A549 (cell line): ENCODE measurements at regions not wholly inside any gene's neighbourhood (a gene's known extent, or its start where the extent isn't known, plus 50 kb on each side); places are given as distances from the start of the nearest gene placed in this dataset.
"Not testable (repeated sequence)": the region's sequence is repeated elsewhere in the genome, so short reads cannot be mapped to it uniquely, and the experiment has no call there.

Source experiments
- ATAC-seq, 2 experiments: fragments of 200-7000 bp in 1 of 2; fragments of >200 bp in 1 of 2; cut with Nextera tagmentation in 1 of 2; cut with Tn5 transposase in 1 of 2; 3 replicates each; pipeline versions ENCODE4 v1.8.0 to v1.9.1; 2018 to 2020; ENCODE audit warnings: mild to moderate bottlenecking in 1 of 2, moderate library complexity in 1 of 2
- CTCF ChIA-PET: fragments of 300-600 bp; sonication (Branson Sonifier 250); formaldehyde crosslinking; extraction: SDS; loops from one replicate; lab custom pipeline; 2021; ENCODE audit warnings: antibody characterized with exemption, inconsistent platforms; lab: Yijun Ruan, JAX
- POLR2A ChIA-PET: fragments of 350-600 bp; formaldehyde crosslinking; extraction: SDS; loops from one replicate; lab custom pipeline; 2021; ENCODE audit warnings: antibody characterized with exemption, inconsistent platforms; lab: Yijun Ruan, JAX
- DNase-seq, 2 experiments: peaks; one replicate each; pipeline versions ENCODE4 v3.0.0 to v3.0.0-alpha.2; 2011 to 2016; ENCODE audit warnings: low read depth in 1 of 2, low spot score in 1 of 2
- FAIRE-seq: peaks from 2 replicates; lab custom pipeline; 2011; peaks lifted over from hg19 to GRCh38; lab: Jason Lieb, UNC
- H3K27ac ChIP-seq, 2 experiments: fragments of >200 bp; sonication (Bioruptor Twin); formaldehyde crosslinking; 3 replicates each; pipeline ENCODE4 v1.5.1; 2016 to 2017
- H3K4me1 ChIP-seq: fragments of >200 bp; sonication (Bioruptor Twin); formaldehyde crosslinking; 3 replicates; pipeline ENCODE4 v1.6.1; 2016
- H3K4me2 ChIP-seq: fragments of >200 bp; sonication (Bioruptor Twin); formaldehyde crosslinking; 3 replicates; pipeline ENCODE4 v1.6.1; 2016
- H3K4me3 ChIP-seq: fragments of >200 bp; sonication (Bioruptor Twin); formaldehyde crosslinking; 3 replicates; pipeline ENCODE4 v1.5.1; 2016
- H3K9me3 ChIP-seq: fragments of >200 bp; sonication (Bioruptor Twin); formaldehyde crosslinking; 3 replicates; pipeline ENCODE4 v1.6.1; 2016
- CBX2 ChIP-seq: fragments of 200-600 bp; sonication (generic); IDR thresholded peaks from 2 replicates; pipeline ENCODE4 v1.6.1; 2016; ENCODE audit warnings: low read depth, mild to moderate bottlenecking, borderline replicate concordance
- CBX8 ChIP-seq: fragments of 200-600 bp; sonication (generic); IDR thresholded peaks from 2 replicates; pipeline ENCODE4 v1.6.1; 2016
- CEBPB ChIP-seq, 2 experiments: fragments of >200 bp in 1 of 2; sonication (Bioruptor Twin) in 1 of 2; formaldehyde crosslinking in 1 of 2; IDR thresholded peaks; 2 replicates each; pipeline ENCODE4 v1.6.1; 2012 to 2016
- EHMT2 ChIP-seq: fragments of 200-600 bp; sonication (generic); IDR thresholded peaks from 2 replicates; pipeline ENCODE4 v1.6.1; 2016; ENCODE audit warnings: antibody characterized with exemption, low read depth, mild to moderate bottlenecking, moderate library complexity
- ESRRA ChIP-seq: fragments of 150-350 bp; IDR thresholded peaks from 2 replicates; pipeline ENCODE4 v1.6.1; 2014; ENCODE audit warnings: mild to moderate bottlenecking, low read length, borderline replicate concordance
- FOXS1 ChIP-seq: fragments of 250-450 bp; sonication (Bioruptor Pico); IDR thresholded peaks from 2 replicates; pipeline ENCODE4 v1.5.0; 2020; ENCODE audit warnings: mild to moderate bottlenecking, moderate library complexity
- GATA3 ChIP-seq: IDR thresholded peaks from 2 replicates; pipeline ENCODE4 v1.6.1; 2012; ENCODE audit warnings: borderline replicate concordance
- HEYL ChIP-seq: fragments of 250-450 bp; sonication (Bioruptor Pico); IDR thresholded peaks from 2 replicates; pipeline ENCODE4 v1.8.0; 2021; ENCODE audit warnings: mild to moderate bottlenecking, moderate library complexity
- HOXB13 ChIP-seq: fragments of 250-450 bp; sonication (Bioruptor Pico); IDR thresholded peaks from 2 replicates; pipeline ENCODE4 v1.5.0; 2020; ENCODE audit warnings: low read depth, mild to moderate bottlenecking, moderate library complexity
- JUN ChIP-seq, 2 experiments: fragments of >200 bp; sonication (Bioruptor Twin); formaldehyde crosslinking; IDR thresholded peaks; 2 replicates in 1 of 2; 3 replicates in 1 of 2; pipeline ENCODE4 v1.6.1; 2016 to 2017
- NFE2L2 ChIP-seq: fragments of 150-350 bp; conservative IDR thresholded peaks from 2 replicates; pipeline ENCODE4 v1.6.1; 2014; ENCODE audit warnings: low read length
- POLR2A ChIP-seq: IDR thresholded peaks from 2 replicates; pipeline ENCODE4 v1.6.1; 2012; ENCODE audit warnings: mild to moderate bottlenecking, low read length
- POLR2AphosphoS2 ChIP-seq: conservative IDR thresholded peaks from 2 replicates; pipeline ENCODE4 v1.6.1; 2012; ENCODE audit warnings: low read length, improper control_type of control experiment, inconsistent platforms
- RARB ChIP-seq: fragments of 250-450 bp; sonication (Bioruptor Pico); IDR thresholded peaks from 2 replicates; pipeline ENCODE4 v1.8.0; 2021; ENCODE audit warnings: mild to moderate bottlenecking, moderate library complexity
- RCOR1 ChIP-seq: fragments of 150-350 bp; IDR thresholded peaks from 2 replicates; pipeline ENCODE4 v1.6.1; 2014; ENCODE audit warnings: antibody characterized with exemption, low read length, low read depth
- SREBF2 ChIP-seq: fragments of 450-650 bp; IDR thresholded peaks from 2 replicates; pipeline ENCODE4 v1.6.1; 2014; ENCODE audit warnings: mild to moderate bottlenecking, moderate library complexity
- TFCP2L1 ChIP-seq: fragments of 250-450 bp; sonication (Bioruptor Pico); IDR thresholded peaks from 2 replicates; pipeline ENCODE4 v1.5.0; 2021; ENCODE audit warnings: mild to moderate bottlenecking
- ZFP36 ChIP-seq: fragments of 450-650 bp; IDR thresholded peaks from 2 replicates; pipeline ENCODE4 v1.6.1; 2014; ENCODE audit warnings: borderline replicate concordance; ENCODE audit not compliant: partially characterized antibody
- WGBS: methylation state at CpG from one replicate; pipeline ENCODE4 v1.1.6; 2017; ENCODE audit errors: missing lambda C conversion rate; 5-methylcytosine and 5-hydroxymethylcytosine counted together
- TF ChIP-seq, protein P1 (sequence below): IDR thresholded peaks from 2 replicates; pipeline ENCODE4 v1.6.1; 2012
- TF ChIP-seq, protein P2 (sequence below): IDR thresholded peaks from 2 replicates; pipeline ENCODE4 v1.6.1; 2012; ENCODE audit warnings: low read depth, borderline replicate concordance
- TF ChIP-seq, protein P3 (sequence below): fragments of >200 bp; sonication (Bioruptor Twin); formaldehyde crosslinking; IDR thresholded peaks from 3 replicates; pipeline ENCODE4 v1.6.1; 2016
- TF ChIP-seq, protein P4 (sequence below): IDR thresholded peaks from 2 replicates; pipeline ENCODE4 v1.6.1; 2012

DNA sequence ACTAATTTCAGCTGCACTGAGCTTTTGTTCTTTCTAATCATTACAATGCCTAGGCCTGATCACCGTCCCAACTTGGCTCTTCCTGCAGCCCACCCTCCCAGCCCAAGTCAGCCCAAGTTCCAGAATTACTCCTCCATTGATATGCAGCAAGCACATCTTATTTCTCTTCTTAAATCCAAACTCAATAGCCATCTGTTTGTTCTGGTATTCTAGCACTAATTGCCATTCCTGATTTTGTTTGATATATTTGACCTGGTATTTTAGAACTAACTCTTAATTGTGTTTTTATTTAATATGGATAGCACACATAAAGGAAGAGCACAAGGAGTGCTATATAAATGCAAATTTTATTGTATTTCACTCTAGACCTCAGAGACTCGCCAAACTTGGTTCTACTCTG, 241.2 kb downstream of the SKIDA1 start:
- H3K4me3 ChIP-seq: no peak overlapping the region
- 91% methylated on average over 2 of the region's 2 CpGs for WGBS
- no peak for FAIRE-seq
- H3K27ac ChIP-seq: peak overlapping the region; percentile 71 to 85
- H3K4me2 ChIP-seq: peak overlapping the region; percentile 49; the same call in 2 of the 3 replicates
- ChIA-PET CTCF (interaction anchor here (2.5 kb wide), 1 partner anchor 8 kb away, joined by 10 read pairs; no protein-coding TSS in a partner anchor), POLR2A (no interaction called here)
- no peak for DNase-seq
- ATAC-seq: no peak
- H3K9me3 ChIP-seq: no peaks in the 10 kb centered on the region
- H3K4me1 ChIP-seq: peaks cover 69% of the 10 kb centered on the region
- no peak for TF ChIP-seq FOXS1 (CRISPR knock-in tag)
- TF ChIP-seq POLR2AphosphoS2: no peak
- TF ChIP-seq POLR2A: no peak
- no peak for TF ChIP-seq SREBF2
- TF ChIP-seq CBX8: no peak
- TF ChIP-seq RARB: no peak
- no peak for TF ChIP-seq CBX2
- TF ChIP-seq TFCP2L1: no peak
- TF ChIP-seq EHMT2: no peak
- no peak for TF ChIP-seq HOXB13 (CRISPR knock-in tag)
- no peak for TF ChIP-seq NFE2L2
- no peak for TF ChIP-seq ZFP36
- no peak for TF ChIP-seq ESRRA
- no peak for TF ChIP-seq HEYL
- TF ChIP-seq, protein P1, sequence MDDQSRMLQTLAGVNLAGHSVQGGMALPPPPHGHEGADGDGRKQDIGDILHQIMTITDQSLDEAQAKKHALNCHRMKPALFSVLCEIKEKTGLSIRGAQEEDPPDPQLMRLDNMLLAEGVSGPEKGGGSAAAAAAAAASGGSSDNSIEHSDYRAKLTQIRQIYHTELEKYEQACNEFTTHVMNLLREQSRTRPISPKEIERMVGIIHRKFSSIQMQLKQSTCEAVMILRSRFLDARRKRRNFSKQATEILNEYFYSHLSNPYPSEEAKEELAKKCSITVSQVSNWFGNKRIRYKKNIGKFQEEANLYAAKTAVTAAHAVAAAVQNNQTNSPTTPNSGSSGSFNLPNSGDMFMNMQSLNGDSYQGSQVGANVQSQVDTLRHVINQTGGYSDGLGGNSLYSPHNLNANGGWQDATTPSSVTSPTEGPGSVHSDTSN: no peak
- no peak for TF ChIP-seq RCOR1

DNA sequence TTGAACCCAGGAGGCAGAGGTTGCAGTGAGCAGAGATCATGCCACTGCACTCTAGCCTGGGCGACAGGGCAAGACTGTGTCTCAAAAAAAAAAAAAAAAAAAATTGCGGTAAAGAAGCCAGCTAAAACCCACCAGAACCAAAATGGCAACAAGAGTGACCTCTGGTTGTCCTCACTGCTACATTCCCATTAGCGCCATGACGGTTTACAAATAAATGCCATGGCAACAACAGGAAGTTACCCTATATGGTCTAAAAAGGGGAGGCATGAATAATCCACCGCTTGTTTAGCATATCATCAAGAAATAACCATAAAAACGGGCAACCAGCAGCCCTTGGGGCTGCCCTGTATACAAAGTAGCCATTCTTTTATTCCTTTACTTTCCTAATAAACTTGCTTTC, 242.4 kb downstream of the SKIDA1 start:
- ATAC-seq, POLR2A ChIA-PET, H3K4me2 ChIP-seq, FAIRE-seq, DNase-seq, H3K9me3 ChIP-seq, H3K4me3 ChIP-seq: not testable (repeated sequence)
- peak overlapping the region; percentile 74 to 85 for H3K27ac ChIP-seq
- WGBS: 88% methylated on average over 6 of the region's 6 CpGs
- CTCF ChIA-PET: interaction anchor here (1.1 to 8.3 kb wide), 3 partner anchors 10 to 210 kb away, joined by 3 to 97 read pairs (median 10); no protein-coding TSS in a partner anchor
- peaks cover 78% of the 10 kb centered on the region for H3K4me1 ChIP-seq

DNA sequence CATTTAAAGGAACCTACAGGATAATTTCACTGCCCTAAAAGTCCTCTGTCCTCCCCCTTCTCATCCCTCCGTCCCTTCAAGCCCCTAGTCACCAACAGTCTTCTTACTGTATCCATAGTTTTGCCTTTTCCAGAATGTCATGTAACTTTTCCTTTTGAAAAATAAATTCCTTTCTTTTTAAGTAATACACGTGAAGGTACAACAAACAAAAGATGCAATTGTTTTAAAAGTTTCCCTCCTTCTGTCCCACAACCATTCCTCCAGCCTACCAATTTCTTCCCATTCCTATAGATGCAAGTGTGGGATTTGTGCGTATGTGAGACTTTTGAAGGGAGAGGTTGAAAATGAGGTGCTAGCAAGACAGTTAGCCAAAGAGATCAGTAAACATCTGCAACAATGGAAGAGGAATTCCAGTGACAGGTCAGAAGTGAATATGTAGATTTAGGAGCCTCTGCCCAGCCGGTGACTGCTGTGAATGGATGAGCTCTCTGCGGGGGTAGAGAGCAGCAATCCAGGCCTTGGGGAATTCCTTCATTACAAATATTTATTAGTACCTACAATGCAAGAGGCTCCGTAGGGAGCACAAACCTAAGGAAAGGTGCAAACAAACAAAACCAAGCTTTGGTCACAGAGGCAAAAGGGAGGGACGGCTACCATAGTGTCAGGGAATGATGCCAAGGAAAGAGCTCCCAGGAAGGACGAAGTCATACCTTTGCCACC, 243.6 kb downstream of the SKIDA1 start:
- DNase-seq: peak in 1 of 2 experiments; percentile 85
- H3K4me2 ChIP-seq: peak overlapping the region; percentile 67
- 11% methylated on average over 8 of the region's 8 CpGs for WGBS
- peak overlapping the region; percentile 74 to 85 for H3K27ac ChIP-seq
- H3K9me3 ChIP-seq: no peaks in the 10 kb centered on the region
- no peak overlapping the region for H3K4me3 ChIP-seq
- TF ChIP-seq CEBPB (IDR thresholded peaks at IDR 0.05) (peak in 1 of 2 experiments; percentile 61; a peak in 1 of 4 replicates), RARB (no peak), GATA3 (peak; percentile 75; the same call in 1 of the 2 replicates), JUN (IDR thresholded peaks at IDR 0.05) (0 out of 5 replicates have a peak, but pooled peaks of 1 of the 2 experiments have one; percentile 39)
- TF ChIP-seq, protein P1: 0 out of 2 replicates have a peak, but pooled peaks have one; percentile 44
- TF ChIP-seq, protein P2, sequence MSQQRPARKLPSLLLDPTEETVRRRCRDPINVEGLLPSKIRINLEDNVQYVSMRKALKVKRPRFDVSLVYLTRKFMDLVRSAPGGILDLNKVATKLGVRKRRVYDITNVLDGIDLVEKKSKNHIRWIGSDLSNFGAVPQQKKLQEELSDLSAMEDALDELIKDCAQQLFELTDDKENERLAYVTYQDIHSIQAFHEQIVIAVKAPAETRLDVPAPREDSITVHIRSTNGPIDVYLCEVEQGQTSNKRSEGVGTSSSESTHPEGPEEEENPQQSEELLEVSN: peak; percentile 71
- TF ChIP-seq, protein P3, sequence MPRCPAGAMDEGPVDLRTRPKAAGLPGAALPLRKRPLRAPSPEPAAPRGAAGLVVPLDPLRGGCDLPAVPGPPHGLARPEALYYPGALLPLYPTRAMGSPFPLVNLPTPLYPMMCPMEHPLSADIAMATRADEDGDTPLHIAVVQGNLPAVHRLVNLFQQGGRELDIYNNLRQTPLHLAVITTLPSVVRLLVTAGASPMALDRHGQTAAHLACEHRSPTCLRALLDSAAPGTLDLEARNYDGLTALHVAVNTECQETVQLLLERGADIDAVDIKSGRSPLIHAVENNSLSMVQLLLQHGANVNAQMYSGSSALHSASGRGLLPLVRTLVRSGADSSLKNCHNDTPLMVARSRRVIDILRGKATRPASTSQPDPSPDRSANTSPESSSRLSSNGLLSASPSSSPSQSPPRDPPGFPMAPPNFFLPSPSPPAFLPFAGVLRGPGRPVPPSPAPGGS: no peak
- TF ChIP-seq, protein P4, sequence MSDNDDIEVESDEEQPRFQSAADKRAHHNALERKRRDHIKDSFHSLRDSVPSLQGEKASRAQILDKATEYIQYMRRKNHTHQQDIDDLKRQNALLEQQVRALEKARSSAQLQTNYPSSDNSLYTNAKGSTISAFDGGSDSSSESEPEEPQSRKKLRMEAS: peak; percentile 42; the same call in 1 of the 2 replicates
- H3K4me1 ChIP-seq: peaks cover 80% of the 10 kb centered on the region
- ATAC-seq: peak in 1 of 2 experiments; percentile 45; a peak in 3 of 6 replicates
- ChIA-PET POLR2A (no interaction called here), CTCF (interaction anchor here (0.7 to 8.3 kb wide), 2 partner anchors 54 to 211 kb away, joined by 3 to 97 read pairs; no protein-coding TSS in a partner anchor)
- no peak for FAIRE-seq
